DMS 273 (cell line): ENCODE measurements at regions not wholly inside any gene's neighbourhood (a gene's known extent, or its start where the extent isn't known, plus 50 kb on each side); places are given as distances from the start of the nearest gene placed in this dataset.
"Not testable (repeated sequence)": the region's sequence is repeated elsewhere in the genome, so short reads cannot be mapped to it uniquely, and the experiment has no call there.

Source experiments
- DNase-seq: peaks from one replicate; lab custom pipeline; 2025; ENCODE audit not compliant: unreplicated experiment; lab: John Stamatoyannopoulos, UW

DNA sequence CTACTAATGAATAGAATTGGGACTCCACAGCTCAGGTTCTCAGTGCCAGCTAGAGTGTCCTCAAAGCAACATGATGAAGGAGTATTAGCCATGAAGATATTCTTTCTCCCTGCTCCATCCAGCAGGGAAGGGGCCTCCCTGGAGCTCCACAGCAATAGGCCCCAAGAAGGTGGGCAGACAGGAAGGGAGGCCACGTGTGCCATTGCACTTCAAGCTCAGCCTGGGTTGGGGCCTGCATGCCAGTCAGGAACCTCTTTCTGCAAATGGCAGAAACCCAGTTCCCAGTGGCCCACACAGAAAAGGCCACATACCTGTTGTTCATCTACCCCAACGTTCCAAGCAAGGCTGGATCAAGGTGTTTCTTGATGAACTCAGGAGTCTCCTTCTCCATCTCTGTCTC is 357.5 kb upstream of the SFSWAP start:
- no peak for DNase-seq

DNA sequence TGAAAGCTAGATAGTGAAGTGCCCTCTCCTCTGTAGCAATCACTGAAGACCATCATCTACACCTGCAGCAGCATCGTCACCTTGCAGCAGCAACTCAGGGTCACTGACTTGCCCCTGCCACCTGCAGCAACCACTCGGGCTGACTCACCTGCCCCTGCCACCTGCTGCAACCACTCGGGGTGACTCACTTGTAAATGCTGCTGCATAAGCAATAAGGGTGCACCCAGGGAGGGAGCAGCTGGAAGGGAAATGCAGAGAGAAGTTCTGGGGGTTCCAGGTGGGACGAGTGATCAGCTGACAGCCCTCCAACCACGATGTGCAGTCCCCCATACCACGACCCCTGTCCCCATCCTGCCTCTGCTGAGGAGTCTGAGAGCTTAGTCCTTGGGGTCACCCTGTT is 357.1 kb upstream of the SFSWAP start:
- DNase-seq = no peak

DNA sequence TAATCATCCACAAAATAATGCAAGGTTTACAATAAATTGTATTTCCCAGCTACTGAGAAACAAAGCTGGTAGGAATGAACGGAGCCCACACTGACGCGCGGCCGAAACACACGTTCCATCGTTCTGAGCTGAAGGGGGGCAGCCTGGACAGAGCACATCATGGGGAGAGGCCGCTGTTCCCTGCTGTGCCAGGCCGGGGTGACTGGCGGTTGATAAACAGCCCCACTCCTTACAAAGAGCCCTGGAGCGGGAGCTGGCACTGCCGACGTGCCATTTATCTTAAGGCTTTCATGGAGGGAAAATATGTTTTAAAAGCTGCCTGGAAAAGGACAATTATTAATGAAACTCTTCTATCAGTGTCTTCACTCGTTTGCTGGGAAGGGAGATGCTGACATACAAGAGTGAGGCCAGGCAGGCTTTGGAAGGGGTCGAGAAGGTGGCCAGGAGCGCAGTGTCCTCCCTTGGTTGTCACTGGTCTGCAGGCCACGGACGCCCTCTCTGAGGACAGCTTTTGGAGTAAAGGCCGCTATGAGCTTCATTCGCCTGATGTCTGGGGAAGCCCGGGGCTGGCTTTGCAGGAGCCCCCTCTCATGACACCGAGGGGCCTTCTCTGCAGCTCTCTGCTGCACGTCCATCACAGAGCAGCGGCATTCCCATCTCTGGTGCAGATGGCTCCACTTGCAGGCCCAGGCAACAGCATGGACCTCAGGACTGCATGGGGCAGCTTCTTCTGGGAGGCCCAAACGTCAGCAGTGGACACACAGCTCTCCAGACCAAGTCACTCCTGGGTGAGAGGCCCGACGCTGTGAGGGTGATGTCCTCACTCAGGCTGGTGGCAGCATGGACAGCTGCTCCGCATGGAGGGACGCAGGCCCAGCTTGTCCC is 355.3 kb upstream of the SFSWAP start:
- no peak for DNase-seq

DNA sequence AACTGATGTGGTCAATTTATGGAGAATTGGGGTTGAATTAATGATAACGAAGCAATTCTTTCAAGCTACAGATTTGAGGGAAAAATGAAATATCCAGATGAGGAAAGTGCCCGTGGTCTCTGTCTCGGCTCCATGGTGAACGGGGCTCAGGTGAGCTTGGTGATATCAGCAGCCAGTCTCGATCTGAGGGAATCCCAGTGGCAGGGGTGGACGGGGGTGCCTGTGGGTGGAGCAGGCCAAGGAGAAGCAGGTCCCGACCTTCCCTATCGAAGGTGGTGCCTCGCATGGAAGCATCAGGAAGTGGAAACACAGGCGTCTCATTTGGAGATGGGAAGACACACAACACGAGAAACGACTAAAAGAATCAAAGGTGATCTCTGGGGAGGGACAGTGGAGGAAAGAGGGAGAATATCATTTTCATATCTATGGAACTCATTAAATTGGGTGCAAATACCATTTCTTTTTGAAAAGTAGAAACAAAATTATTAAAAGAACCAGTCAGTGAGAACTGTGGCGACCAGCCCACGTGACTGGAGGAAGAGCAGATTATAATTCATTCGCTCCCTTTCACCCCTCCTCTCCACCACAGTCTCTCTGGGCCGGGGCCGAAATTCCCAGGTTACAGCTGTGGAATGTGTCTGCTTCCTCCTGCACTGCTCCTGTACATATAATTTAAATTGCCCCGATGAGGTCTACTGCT is 354.3 kb upstream of the SFSWAP start:
- DNase-seq = no peak

DNA sequence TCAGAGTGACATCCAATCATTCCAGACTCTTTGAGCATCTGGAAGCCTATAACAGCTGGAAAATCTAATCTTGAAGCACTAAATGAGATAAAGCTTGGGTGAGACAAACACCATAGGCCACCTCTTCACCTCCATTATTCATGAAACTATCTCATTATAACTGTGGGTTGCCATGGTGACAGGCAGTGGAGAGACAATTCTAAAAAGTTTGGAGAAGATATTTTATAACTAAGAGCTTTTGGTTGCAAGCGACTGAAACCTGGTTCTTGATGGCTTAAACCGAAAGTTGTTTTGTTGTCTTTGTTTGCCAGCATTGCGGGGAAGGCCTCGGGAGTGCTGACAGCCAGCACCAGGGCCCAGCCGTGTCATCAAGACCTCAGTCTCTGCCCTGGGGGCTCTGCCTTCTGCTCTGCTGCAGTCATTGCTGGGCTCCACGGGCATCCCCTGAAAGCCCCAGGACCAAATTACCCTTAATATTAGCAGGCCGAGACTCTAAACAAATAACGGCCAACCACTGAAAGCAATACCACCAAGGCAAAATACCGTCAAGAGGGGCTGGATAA is 353.6 kb upstream of the SFSWAP start:
- no peak for DNase-seq

DNA sequence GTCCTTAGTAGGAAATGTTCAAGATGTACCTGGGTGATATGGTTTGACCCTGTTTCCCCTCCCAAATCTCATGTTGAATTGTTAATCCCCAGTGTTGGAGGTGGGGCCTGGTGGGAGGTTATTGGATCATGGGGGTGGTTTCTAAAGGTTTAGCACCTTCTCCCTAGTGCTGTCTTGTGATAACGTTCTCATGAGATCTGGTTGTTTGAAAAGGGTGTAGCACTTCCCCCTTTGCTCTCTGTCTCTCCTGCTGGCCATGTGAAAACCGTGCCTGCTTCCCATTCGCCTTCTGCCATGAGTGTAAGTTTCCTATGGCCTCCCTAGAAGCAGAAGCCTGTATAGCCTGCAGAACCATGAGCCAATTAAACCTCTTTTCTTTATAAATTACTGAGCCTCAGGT is 353.0 kb upstream of the SFSWAP start:
- no peak for DNase-seq

DNA sequence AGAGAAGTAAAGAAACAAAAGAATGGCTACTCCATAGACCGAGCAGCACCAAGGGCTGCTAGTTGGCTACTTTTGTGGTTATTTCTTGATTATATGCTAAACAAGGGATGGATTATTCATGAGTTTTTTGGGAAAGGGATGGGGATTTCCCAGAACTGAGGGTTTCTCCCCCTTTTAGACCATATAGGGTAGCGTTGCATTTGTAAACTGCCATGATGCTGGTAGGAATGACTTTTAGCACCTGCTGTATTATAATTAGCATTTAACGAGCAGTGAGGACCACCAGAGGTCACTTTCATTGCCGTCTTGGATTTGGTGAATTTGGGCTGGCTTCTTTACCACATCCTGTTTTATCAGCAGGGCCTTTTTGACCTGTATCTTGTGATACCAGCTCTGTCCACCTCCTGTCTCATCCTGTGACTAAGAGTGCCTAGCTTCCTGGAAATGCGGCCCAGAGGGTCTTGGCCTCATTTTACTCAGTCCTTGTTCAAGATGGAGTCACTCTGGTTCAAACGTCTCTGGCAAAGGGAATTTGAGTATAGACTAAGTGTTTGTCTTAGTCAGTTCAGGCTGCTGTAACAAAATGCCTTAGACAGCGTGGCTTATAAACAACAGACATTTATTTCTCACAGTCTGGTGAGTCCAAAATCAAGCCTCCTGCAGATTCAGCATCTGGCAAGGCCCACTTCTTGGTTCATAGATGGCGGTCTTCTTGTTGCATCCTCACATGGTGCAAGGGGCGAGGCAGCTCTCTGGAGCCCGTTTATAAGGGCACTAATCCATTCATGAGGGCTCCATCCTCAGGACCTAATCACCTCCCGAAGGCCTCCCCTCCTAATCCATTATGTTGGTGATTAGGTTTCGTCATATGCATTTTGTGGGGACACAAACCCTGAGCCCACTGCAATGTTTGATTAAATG is 348.3 kb upstream of the SFSWAP start:
- no peak for DNase-seq

DNA sequence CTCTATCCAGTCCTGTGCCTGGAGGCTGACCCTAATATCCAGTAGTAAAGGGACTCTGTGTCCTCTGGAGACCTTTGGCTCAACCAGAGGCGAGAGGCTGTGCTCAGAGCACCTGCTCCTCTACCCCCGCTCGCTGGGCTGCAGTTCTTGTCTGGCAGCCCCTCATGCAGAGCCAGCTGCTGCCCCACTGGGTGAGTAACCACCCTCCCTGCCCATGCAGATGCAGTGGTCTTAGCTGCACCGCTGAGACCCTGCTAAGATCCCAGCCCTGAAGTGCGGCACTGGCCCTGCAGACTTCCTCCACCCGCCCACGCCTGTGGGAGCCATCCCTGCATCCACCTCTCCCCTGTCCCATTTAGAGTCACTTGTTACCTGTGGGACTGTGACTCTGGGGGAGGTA is 347.5 kb upstream of the SFSWAP start:
- DNase-seq = no peak

DNA sequence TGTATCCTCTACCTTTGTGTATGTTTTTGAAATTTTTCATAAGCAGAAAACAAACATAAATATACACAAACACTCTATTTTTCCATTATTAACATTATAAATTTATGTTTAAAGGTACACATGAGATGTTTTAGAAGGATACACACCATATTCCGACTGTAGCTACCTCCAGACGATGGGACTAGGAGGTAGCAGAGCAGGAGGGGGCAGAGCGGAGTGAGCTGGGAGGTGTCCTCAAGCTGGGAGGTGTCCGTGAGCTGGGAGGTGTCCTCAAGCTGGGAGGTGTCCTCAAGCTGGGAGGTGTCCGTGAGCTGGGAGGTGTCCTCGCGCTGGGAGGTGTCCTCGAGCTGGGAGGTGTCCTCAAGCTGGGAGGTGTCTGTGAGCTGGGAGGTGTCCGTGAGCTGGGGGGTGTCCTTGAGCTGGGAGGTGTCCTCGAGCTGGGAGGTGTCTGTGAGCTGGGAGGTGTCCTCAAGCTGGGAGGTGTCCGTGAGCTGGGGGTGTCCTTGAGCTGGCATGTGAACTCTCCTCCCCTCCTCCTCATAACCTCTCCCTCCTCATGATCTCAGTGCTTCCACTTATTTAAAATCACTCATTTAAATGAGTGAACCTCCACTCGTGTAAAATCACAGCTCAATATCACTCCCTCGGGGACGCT is 346.9 kb upstream of the SFSWAP start:
- no peak for DNase-seq

DNA sequence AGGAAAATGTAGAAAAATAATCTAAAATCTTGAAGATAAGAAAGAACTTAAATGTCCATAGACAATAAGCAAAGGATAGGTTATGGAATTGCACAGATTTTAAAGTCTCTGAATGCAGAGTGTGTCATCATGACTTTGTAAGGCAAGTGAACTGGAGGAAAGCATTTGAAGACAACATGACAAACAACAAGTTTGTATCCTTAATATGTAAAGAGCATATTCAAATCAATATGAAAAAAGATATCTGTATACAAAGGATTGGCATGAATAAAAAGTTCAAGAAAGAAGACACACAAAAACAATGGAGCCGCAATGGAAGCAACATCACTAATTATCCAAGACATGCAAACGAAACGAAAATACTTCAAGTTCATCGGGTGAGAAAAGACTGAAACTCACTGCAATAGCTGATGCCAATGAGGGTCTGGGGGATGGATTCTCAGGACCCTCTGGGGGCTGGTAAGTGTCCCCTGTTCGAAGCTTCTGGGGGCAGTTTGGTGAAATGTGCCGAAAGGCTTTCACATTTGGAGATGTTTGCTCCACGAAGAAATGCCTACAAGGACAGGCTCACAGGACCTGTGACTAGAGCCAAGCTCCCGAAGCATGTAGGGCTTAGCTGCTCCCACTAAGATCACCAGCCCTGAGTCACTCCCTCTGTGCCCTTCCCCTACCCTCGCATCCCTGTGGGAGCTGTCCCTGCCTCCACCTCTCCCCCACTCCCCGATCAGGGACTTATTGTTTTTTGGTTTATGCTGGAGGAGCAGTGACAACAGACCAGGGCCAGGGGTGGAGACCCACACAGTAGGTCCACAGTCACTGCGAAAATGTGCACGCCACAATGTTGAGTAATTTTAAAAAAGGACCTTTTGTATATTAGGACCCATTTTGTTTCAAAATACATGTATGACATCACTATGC is 345.7 kb upstream of the SFSWAP start:
- no peak for DNase-seq

DNA sequence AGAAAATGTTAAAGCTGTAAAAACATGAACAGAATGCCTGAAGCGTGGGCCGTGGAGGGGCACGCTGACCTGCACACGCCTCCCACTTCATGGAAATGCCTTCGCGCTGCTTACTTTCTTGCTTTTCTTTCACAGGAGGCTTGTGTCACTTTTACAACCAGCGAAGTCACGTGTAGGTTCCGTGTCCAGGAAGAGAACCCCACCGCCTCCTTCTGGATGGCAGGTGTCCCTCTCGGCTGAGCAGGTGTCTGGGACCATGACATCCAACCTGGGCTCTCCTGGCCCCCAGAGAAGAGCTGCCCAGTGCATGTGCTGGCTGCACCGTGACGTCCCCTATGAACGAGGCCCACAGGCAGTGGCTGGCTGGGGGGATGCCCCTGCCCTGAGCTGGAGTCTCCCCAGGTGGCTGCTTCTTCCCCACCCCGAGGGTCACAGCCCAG is 345.0 kb upstream of the SFSWAP start:
- no peak for DNase-seq

DNA sequence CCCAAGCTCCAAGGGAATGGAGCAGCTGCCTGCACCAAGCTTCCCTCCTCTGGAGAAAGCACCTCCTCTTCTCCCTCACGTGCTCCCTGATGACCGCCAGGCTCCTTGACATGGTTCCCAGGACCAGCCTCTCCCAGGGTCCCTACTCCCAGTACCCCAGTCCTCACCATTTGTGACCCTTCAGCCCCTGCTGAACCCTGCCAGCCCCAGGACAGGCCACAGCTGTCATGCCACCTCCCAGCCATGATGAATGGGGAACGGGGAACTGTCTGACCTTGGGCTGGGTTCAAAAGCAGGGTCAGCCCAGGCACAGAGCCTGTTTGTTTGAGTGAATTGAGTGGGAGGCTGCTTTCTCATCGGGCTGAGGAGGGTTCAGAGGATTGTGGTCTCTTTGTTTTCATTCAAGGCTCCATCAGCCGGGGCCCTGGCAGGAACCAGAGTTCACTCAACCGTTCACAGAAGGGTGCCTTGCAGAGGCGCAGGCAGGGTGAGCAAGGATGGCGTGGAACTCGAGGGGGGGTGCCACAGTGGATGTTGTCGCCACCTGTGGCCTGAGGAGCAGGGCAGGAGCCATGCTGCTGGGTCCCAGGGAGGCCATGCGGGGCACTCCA is 344.5 kb upstream of the SFSWAP start:
- DNase-seq = no peak

DNA sequence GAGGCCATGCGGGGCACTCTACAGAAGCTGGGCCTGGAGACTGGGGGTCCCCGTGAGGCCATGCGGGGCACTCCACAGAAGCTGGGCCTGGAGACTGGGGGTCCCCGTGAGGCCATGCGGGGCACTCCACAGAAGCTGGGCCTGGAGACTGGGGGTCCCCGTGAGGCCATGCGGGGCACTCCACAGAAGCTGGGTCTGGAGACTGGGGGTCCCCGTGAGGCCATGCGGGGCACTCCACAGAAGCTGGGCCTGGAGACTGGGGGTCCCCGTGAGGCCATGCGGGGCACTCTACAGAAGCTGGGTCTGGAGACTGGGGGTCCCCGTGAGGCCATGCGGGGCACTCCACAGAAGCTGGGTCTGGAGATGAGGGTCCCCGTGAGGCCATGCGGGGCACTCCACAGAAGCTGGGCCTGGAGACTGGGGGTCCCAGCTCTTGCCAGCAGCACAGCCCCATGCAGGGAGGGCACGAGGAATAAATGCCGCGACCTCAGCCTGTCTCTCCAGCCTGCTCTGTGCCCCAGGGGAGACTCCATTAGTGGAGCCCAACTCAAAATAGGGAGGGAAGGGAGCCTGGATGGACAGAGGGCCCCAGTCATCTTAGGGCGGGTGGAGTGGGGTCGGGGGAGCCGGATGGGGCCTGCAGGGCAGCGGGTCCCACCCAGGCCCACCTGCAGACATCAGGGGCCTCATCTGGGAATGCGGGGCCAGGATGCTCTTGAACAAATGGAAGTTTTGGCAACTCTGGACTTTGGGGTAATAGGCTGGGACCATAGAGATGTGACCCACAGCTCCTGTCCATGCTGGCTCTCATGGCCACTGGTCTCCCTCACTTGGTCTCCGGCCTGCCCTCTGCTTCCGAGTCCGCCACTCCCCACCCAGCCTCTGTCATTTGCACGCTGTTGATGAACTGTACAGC is 343.6 kb upstream of the SFSWAP start:
- not testable (repeated sequence) for DNase-seq

DNA sequence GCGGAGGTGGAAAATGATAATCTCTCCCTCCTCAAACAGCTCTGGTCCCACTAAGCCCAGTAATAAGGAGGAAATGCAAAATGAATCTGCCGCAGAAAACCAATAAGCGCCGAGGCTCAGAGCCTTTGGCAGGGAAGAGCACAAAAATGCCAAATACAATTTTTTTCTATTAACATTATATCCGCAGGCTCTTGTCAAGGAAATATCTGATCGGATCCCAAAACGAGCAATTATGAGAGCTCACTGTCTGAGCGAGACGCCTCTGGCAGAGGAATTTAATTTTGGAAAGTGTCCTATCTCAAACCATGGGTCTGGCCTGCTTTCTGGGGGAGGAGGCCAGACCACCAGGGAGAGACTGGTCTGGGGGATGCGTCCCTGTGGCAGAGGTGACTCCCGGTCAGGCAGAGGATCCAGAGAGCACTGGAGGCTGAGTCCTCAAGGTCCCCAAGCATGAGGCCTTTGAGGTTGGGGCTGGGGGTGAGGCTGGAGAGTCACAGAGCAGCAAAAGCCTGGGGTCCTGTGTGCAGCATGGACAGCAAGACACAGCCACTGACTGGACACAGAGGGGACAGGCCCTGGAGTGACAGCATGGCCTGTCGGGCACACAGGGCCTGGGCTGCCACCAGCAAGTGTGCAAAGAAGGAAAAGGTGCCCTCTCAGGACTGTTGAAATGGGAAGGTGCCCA is 342.8 kb upstream of the SFSWAP start:
- no peak for DNase-seq

DNA sequence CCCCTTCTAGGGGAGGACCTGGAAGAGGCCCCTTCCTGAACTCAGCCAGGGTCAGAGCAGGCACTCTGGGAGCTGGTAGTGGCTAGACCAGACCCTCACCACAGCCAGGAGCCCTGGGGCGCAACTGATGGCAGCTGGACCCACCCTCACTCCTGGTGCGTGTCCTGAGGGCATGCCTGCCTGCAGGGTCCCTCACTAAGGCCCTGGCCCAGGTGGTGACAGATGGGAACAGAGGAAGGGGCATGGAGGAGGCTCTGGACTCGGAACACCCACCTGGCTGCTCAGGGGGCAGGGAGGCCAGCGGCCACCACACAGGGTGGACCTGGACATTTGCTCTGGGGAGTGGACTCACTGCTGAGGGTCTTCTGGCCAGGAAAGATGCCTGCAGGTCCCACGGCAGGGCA is 342.2 kb upstream of the SFSWAP start:
- DNase-seq = no peak

DNA sequence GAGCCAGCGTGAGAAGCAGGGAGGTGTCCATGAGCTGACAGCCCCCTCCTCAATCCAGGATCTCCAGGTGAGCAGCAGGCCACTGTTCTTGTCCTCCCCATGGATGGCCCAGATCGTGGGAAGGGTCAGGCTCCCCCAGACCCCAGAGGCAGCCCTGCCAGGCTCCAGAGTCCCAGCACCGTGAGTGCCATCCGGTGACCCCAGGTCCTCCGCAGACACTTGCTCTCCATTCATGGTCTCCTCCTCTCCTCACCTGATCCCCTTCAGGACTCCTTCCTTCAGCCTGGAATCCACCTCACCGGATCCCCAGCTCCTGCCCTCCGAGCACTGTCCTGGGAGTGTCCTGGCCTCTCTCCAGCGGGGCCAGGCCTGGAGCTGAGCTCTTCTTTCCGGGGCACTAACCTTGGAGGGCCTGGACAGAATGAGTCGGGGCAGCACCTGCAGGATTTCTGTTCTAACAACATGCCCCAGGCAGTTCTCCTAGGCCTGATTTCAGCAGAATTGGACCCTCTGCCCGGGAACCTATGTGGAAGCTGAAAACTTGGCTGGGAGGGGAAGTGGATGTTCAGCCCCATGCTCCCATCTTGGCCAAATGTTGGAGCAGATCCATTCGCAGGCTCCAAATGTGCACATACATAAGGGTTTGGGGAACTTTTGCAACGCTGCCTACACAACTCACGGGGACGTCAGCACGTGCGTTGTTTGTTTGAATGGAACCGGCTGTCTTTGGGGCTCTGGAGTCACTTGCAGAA is 341.6 kb upstream of the SFSWAP start:
- no peak for DNase-seq

DNA sequence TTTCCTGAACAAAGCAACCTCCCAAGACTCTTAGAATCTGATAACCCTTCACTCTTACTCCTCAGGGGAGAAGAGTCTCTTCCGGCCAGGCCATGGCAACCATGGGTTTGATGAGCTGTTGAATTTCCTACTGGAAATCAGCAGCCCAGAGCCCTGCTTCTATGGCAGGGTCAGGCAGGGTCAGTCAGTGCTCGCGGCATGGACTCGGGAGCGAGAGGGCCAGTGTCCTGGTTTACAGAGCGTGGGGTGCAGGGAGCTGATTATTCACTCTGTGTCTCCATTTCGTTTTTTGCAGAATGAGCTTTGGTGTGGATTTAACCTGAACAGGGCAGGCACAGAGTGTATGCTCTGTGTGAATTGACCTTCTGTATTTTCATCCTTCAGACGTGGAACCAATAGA is 340.6 kb upstream of the SFSWAP start:
- no peak for DNase-seq
